Heart right ventricle (tissue), 16 donors: ENCODE measurements at regions not wholly inside any gene's neighbourhood (a gene's known extent, or its start where the extent isn't known, plus 50 kb on each side); places are given as distances from the start of the nearest gene placed in this dataset.

Experiments used
- ATAC-seq, 8 donors: fragments of 200-7000 bp; cut with Tn5 transposase; one replicate each; pipeline ENCODE4 v1.9.1; 2020; ENCODE audit warnings: mild to moderate bottlenecking in 8 of 8, moderate library complexity in 8 of 8, moderate number of reproducible peaks in 1 of 8
- DNase-seq, 2 donors: peaks; one replicate each; pipeline ENCODE4 v3.0.0-alpha.2; 2020
- H3K27ac ChIP-seq, 10 donors: fragments of 200-600 bp; sonication (generic) in 2 of 10; one replicate each; pipeline versions ENCODE4 v1.5.0 to v1.8.0; 2020 to 2022; ENCODE audit warnings: mild to moderate bottlenecking in 3 of 10
- H3K27me3 ChIP-seq, 7 donors: fragments of 200-600 bp; one replicate each; pipeline ENCODE4 v1.8.0; 2021 to 2022; ENCODE audit warnings: mild to moderate bottlenecking in 2 of 7
- H3K36me3 ChIP-seq, 9 donors: fragments of 200-600 bp; sonication (generic) in 1 of 9; one replicate each; pipeline versions ENCODE4 v1.5.0 to v1.8.0; 2020 to 2022; ENCODE audit warnings: mild to moderate bottlenecking in 2 of 9
- H3K4me1 ChIP-seq, 9 donors: fragments of 200-600 bp; sonication (generic) in 1 of 9; one replicate each; pipeline versions ENCODE4 v1.5.0 to v1.8.0; 2020 to 2022; ENCODE audit warnings: mild to moderate bottlenecking in 4 of 9
- H3K4me3 ChIP-seq, 10 donors: fragments of 200-600 bp; sonication (generic) in 2 of 10; one replicate each; pipeline versions ENCODE4 v1.5.0 to v1.8.0; 2020 to 2022; ENCODE audit warnings: mild to moderate bottlenecking in 7 of 10, moderate library complexity in 2 of 10
- H3K9me3 ChIP-seq, 11 donors: fragments of 200-600 bp in 10 of 11; sonication (generic) in 2 of 11; one replicate each; pipeline versions ENCODE4 v1.5.0 to v1.8.0; 2013 to 2022; ENCODE audit warnings: mild to moderate bottlenecking in 2 of 11, control low read depth in 1 of 11, moderate library complexity in 1 of 11
- WGBS, 2 donors: extraction: QIAGEN DNeasy Blood & Tissue Kit; methylation state at CpG; one replicate each; pipeline ENCODE4 v1.1.7; 2013; ENCODE audit warnings: inconsistent platforms in 1 of 2; 5-methylcytosine and 5-hydroxymethylcytosine counted together
- intact Hi-C, 10 donors: fragments of 100-400 bp; cut with DNase I; formaldehyde crosslinking; loops; one replicate each; pipeline versions ENCODE4 v1.11.1 to v1.14.2; 2022
- TF ChIP-seq, protein P1 (sequence below), 9 donors: fragments of 200-600 bp; sonication (generic) in 2 of 9; IDR thresholded peaks; one replicate each; pipeline versions ENCODE4 v1.5.0 to v1.8.0; 2021 to 2022; ENCODE audit warnings: antibody characterized with exemption in 9 of 9, mild to moderate bottlenecking in 5 of 9, moderate library complexity in 1 of 9
- donor health status: Arrhythmogenic right ventricular cardiomyopathy.
- donor health status: ischemic (EF 13 %, LVEDD 7.1; RV severe dilation, severe dysfunction).
- donor health status: healthy with polysubstance abuse.
- donor health status: DM: no; HTN: yes; CAD: no.
- donor health status: DM: no; HTN: no; CAD: no.
- donor health status: ischemic (EF 25% LVEDD 6.9; RV normal size, moderate dysfunction).
- donor health status: ischemic (EF 25% LVEDD 5.7; RV mildly dilated, moderate dysfunction).
- donor health status: healthy.
- donor health status: DM: yes; HTN: yes; CAD: no.
- donor health status: Ischemic cardiomyopathy.
- donor health status: ischemic (EF 35%, LVEDD 5.7; RV mildly dilated, moderate dysfunction).
- donor health status: nonischemic (EF 11% LVEDD 7.7; RV severe dilation, severe dysfunction).
- donor health status: DM: yes; HTN: yes; CAD: no.
- donor health status: PGD.
- donor health status: ischemic (EF 29% LVEDD 5.4; RV normal size, mild dysfunction).
- donor health status: nonischemic (EF 23%, LVEDD 6.1; RV moderate dilation, normal function).

DNA sequence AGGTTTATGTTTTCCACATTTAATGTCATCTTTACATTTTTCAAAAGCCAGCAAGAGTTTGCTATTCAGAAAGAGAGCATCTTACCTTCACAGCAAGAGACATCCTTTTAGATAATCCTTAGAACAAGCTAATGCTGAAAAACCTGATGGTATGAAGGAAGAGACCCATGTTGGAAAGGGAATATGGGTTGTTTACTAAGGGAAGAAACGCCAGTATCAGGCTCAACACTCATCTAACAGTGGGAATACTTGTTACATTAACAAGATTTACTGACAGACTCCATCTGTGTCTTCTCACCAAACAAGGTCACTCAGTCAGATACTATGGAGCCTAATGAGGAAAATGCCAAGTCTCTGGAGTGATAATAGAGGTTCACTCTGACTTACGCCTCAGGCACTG, 1474.1 kb upstream of the SLC39A10 start:
- intact Hi-C loops: no loop called here

DNA sequence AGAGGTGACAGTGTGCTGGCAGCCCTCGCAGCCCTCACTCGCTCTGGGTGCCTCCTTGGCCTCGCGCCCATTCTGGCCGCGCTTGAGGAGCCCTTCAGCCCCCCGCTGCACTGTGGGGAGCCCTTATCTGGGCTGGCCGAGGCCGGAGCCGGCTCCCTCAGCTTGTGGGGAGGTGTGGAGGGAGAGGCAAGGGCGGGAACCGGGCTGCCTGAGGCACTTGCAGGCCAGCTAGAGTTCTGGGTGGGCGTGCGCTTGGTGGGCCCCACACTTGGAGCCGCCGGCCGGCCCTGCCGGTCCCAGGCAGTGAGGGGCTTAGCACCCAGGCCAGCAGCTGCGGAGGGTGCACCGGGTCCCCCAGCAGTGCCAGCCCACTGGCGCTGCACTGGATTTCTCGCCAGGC, 1480.9 kb upstream of the SLC39A10 start:
- no peaks in the 10 kb centered on the region for H3K36me3 ChIP-seq
- no peak overlapping the region for H3K27ac ChIP-seq
- no peak overlapping the region for H3K4me3 ChIP-seq
- H3K4me1 ChIP-seq: no peaks in the 10 kb centered on the region
- 92 to 95% methylated on average over 19 to 22 of the region's 22 CpGs for WGBS, 2 donors
- intact Hi-C loops: no loop called here
- H3K27me3 ChIP-seq: no peaks in the 10 kb centered on the region
- TF ChIP-seq, protein P1, sequence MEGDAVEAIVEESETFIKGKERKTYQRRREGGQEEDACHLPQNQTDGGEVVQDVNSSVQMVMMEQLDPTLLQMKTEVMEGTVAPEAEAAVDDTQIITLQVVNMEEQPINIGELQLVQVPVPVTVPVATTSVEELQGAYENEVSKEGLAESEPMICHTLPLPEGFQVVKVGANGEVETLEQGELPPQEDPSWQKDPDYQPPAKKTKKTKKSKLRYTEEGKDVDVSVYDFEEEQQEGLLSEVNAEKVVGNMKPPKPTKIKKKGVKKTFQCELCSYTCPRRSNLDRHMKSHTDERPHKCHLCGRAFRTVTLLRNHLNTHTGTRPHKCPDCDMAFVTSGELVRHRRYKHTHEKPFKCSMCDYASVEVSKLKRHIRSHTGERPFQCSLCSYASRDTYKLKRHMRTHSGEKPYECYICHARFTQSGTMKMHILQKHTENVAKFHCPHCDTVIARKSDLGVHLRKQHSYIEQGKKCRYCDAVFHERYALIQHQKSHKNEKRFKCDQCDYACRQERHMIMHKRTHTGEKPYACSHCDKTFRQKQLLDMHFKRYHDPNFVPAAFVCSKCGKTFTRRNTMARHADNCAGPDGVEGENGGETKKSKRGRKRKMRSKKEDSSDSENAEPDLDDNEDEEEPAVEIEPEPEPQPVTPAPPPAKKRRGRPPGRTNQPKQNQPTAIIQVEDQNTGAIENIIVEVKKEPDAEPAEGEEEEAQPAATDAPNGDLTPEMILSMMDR (IDR thresholded peaks at IDR 0.05): no peak
- DNase-seq (peak in 1 of 2 donors; percentile 6), ATAC-seq (no peak)
- H3K9me3 ChIP-seq: peaks cover 0 to 23% (median 12%) of the 10 kb centered on the region in 11 donors

More for the DNA sequence above, 1474.1 kb upstream of the SLC39A10 start:
- Histone ChIP-seq H3K4me3 (no peak overlapping the region), H3K27me3 (no peaks in the 10 kb centered on the region), H3K9me3 (peaks cover 0 to 10% (median 2%) of the 10 kb centered on the region in 11 donors), H3K36me3 (no peaks in the 10 kb centered on the region), H3K4me1 (no peaks in the 10 kb centered on the region), H3K27ac (no peak overlapping the region)
- ATAC-seq (no peak), DNase-seq (no peak)
- TF ChIP-seq, protein P1 (IDR thresholded peaks at IDR 0.05): no peak
- 19 to 22% methylated on average over 2 of the region's 2 CpGs for WGBS, 2 donors

DNA sequence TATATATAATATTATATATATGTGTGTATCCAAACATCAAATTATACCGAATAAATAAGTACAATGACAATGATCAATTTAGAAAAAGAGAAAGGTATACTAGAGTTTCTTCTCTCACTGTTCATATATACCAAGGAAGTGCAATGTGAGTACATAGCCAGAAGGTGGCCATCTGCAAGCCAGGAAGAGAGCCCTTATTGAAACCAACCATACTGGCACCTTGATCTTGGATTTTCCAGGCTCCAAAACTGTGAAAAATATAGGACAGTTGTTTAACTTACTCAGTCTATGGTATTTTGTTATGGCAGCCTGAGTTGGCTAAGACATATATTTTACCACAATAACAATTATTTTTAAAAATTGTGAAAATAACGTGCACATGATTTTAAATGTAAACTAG, 1490.2 kb upstream of the SLC39A10 start:
- Histone ChIP-seq H3K27ac (no peak overlapping the region), H3K27me3 (no peaks in the 10 kb centered on the region), H3K36me3 (no peaks in the 10 kb centered on the region), H3K9me3 (no peaks in the 10 kb centered on the region), H3K4me1 (no peaks in the 10 kb centered on the region), H3K4me3 (no peak overlapping the region)
- 41 to 46% methylated on average over 2 of the region's 2 CpGs for WGBS, 2 donors
- TF ChIP-seq, protein P1 (IDR thresholded peaks at IDR 0.05): peak in 6 of 9 donors; percentile 16 to 46 (median 32)
- intact Hi-C loops: loop anchor here in 1 of 10 donors (10.0 kb wide), 1 partner anchor 1148 kb away; no protein-coding TSS in a partner anchor
- DNase-seq: no peak
- ATAC-seq: no peak

DNA sequence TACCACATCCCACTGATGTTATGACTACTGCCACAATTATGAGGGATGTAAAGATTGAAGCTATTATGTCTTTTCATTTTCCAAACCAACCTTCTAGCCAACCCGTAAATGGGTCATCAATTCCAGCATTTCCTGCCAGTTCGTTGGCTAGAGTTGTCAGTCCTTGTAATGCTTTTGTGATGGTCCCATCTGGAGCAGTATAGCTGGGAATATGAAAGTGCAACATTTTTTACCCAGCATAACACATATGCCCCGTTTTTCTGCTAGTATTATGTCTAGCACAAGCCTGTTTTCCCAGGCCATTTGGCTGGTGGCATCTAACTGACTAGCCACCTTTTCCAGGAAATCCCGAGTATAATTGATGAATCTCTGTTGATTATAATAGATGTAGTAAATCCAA, 1501.6 kb upstream of the SLC39A10 start:
- 74 to 86% methylated on average over 4 of the region's 4 CpGs for WGBS, 2 donors
- intact Hi-C loops: no loop called here
- no peak for ATAC-seq

More for the DNA sequence above, 1501.6 kb upstream of the SLC39A10 start:
- Histone ChIP-seq H3K4me1 (no peaks in the 10 kb centered on the region), H3K27me3 (no peaks in the 10 kb centered on the region), H3K9me3 (peaks cover 0 to 18% (median 0%) of the 10 kb centered on the region in 11 donors), H3K27ac (no peak overlapping the region), H3K36me3 (no peaks in the 10 kb centered on the region), H3K4me3 (no peak overlapping the region)
- no peak for DNase-seq
- TF ChIP-seq, protein P1 (IDR thresholded peaks at IDR 0.05): no peak
